ENCODE measurements at regions not wholly inside any gene's neighbourhood (a gene's known extent, or its start where the extent isn't known, plus 50 kb on each side); places are given as distances from the start of the nearest gene placed in this dataset.
"Not testable (repeated sequence)": the region's sequence is repeated elsewhere in the genome, so short reads cannot be mapped to it uniquely, and the experiment has no call there.

- DNase-seq = no peak
Measured at GRCh38 chr3:178306432-178307115, 229.7 kb upstream of the KCNMB2 start.

- DNase-seq = no peak
Measured at GRCh38 chr3:178308771-178309170, 227.5 kb upstream of the KCNMB2 start.

GRCh38 chr3:178310949-178311348 is 225.3 kb upstream of the KCNMB2 start:
- DNase-seq = no peak

GRCh38 chr3:178313716-178314115 is 222.5 kb upstream of the KCNMB2 start:
- no peak for DNase-seq

- no peak for DNase-seq
Measured at GRCh38 chr3:178318340-178318739, 217.9 kb upstream of the KCNMB2 start.

GRCh38 chr3:178318941-178319816 is 217.1 kb upstream of the KCNMB2 start:
- DNase-seq = no peak

GRCh38 chr3:178320456-178321351 is 215.5 kb upstream of the KCNMB2 start:
- DNase-seq = peak; percentile 68

GRCh38 chr3:178324356-178324755 is 211.9 kb upstream of the KCNMB2 start:
- DNase-seq = no peak

- peak; percentile 49 for DNase-seq
Measured at GRCh38 chr3:178325330-178325729, 210.9 kb upstream of the KCNMB2 start.

- DNase-seq = no peak
Measured at GRCh38 chr3:178329936-178330335, 206.3 kb upstream of the KCNMB2 start.

GRCh38 chr3:178334239-178334638 is 202.0 kb upstream of the KCNMB2 start:
- DNase-seq = no peak

GRCh38 chr3:178336336-178336735 is 199.9 kb upstream of the KCNMB2 start:
- no peak for DNase-seq

GRCh38 chr3:178340506-178340905 is 195.7 kb upstream of the KCNMB2 start:
- DNase-seq = no peak

GRCh38 chr3:178341636-178342035 is 194.6 kb upstream of the KCNMB2 start:
- DNase-seq = no peak

- no peak for DNase-seq
Measured at GRCh38 chr3:178342111-178342510, 194.1 kb upstream of the KCNMB2 start.

GRCh38 chr3:178343433-178344038 is 192.7 kb upstream of the KCNMB2 start:
- no peak for DNase-seq

GRCh38 chr3:178345944-178346343 is 190.3 kb upstream of the KCNMB2 start:
- DNase-seq = no peak

GRCh38 chr3:178348561-178349217 is 187.5 kb upstream of the KCNMB2 start:
- DNase-seq = not testable (repeated sequence)

- not testable (repeated sequence) for DNase-seq
Measured at GRCh38 chr3:178349218-178349596, 187.0 kb upstream of the KCNMB2 start.

- no peak for DNase-seq
Measured at GRCh38 chr3:178350763-178351162, 185.5 kb upstream of the KCNMB2 start.

- peak; percentile 26 for DNase-seq
Measured at GRCh38 chr3:178352326-178353005, 183.8 kb upstream of the KCNMB2 start.

Data from left kidney (tissue), 1 donor.